Right atrium auricular region (tissue), 2 donors: ENCODE measurements at regions not wholly inside any gene's neighbourhood (a gene's known extent, or its start where the extent isn't known, plus 50 kb on each side); places are given as distances from the start of the nearest gene placed in this dataset.

Experiments used
- DNase-seq: peaks from one replicate; pipeline ENCODE4 v3.0.0-alpha.2; 2019; ENCODE audit warnings: low spot score
- H3K27ac ChIP-seq, 2 donors: fragments of 200-600 bp; sonication (generic); 1 replicate in 1 of 2; 2 replicates in 1 of 2; pipeline ENCODE4 v1.5.1; 2016 to 2019
- H3K27me3 ChIP-seq, 2 donors: fragments of 200-600 bp; sonication (generic); one replicate each; pipeline versions ENCODE4 v1.5.1 to v1.6.0; 2017 to 2019
- H3K36me3 ChIP-seq: fragments of 200-600 bp; sonication (generic); one replicate; pipeline ENCODE4 v1.5.1; 2016
- H3K4me1 ChIP-seq, 2 donors: fragments of 200-600 bp; sonication (generic); one replicate each; pipeline versions ENCODE4 v1.5.1 to v1.6.0; 2017 to 2019
- H3K4me3 ChIP-seq, 2 donors: fragments of 200-600 bp; sonication (generic); 1 replicate in 1 of 2; 2 replicates in 1 of 2; pipeline ENCODE4 v1.5.1; 2017 to 2019; ENCODE audit warnings: mild to moderate bottlenecking in 1 of 2, moderate library complexity in 1 of 2
- H3K9me3 ChIP-seq, 2 donors: fragments of 200-600 bp; sonication (generic); one replicate each; pipeline ENCODE4 v1.5.1; 2019
- TF ChIP-seq, protein P1 (sequence below), 2 donors: fragments of 200-600 bp; sonication (generic); IDR thresholded peaks; one replicate each; pipeline ENCODE4 v1.5.1; 2019; ENCODE audit warnings: antibody characterized with exemption in 2 of 2

GRCh38 chr10:121130382-121130781 is 279.2 kb downstream of the WDR11 start:
- Histone ChIP-seq H3K27ac (no peak overlapping the region), H3K36me3 (no peaks in the 10 kb centered on the region), H3K27me3 (no peaks in the 10 kb centered on the region), H3K9me3 (no peaks in the 10 kb centered on the region), H3K4me1 (no peaks in the 10 kb centered on the region), H3K4me3 (no peak overlapping the region)
- TF ChIP-seq, protein P1, sequence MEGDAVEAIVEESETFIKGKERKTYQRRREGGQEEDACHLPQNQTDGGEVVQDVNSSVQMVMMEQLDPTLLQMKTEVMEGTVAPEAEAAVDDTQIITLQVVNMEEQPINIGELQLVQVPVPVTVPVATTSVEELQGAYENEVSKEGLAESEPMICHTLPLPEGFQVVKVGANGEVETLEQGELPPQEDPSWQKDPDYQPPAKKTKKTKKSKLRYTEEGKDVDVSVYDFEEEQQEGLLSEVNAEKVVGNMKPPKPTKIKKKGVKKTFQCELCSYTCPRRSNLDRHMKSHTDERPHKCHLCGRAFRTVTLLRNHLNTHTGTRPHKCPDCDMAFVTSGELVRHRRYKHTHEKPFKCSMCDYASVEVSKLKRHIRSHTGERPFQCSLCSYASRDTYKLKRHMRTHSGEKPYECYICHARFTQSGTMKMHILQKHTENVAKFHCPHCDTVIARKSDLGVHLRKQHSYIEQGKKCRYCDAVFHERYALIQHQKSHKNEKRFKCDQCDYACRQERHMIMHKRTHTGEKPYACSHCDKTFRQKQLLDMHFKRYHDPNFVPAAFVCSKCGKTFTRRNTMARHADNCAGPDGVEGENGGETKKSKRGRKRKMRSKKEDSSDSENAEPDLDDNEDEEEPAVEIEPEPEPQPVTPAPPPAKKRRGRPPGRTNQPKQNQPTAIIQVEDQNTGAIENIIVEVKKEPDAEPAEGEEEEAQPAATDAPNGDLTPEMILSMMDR (IDR thresholded peaks at IDR 0.05) = no peak
- DNase-seq = no peak

GRCh38 chr10:121131014-121131413 is 279.9 kb downstream of the WDR11 start:
- Histone ChIP-seq H3K36me3 (no peaks in the 10 kb centered on the region), H3K9me3 (no peaks in the 10 kb centered on the region)

DNA sequence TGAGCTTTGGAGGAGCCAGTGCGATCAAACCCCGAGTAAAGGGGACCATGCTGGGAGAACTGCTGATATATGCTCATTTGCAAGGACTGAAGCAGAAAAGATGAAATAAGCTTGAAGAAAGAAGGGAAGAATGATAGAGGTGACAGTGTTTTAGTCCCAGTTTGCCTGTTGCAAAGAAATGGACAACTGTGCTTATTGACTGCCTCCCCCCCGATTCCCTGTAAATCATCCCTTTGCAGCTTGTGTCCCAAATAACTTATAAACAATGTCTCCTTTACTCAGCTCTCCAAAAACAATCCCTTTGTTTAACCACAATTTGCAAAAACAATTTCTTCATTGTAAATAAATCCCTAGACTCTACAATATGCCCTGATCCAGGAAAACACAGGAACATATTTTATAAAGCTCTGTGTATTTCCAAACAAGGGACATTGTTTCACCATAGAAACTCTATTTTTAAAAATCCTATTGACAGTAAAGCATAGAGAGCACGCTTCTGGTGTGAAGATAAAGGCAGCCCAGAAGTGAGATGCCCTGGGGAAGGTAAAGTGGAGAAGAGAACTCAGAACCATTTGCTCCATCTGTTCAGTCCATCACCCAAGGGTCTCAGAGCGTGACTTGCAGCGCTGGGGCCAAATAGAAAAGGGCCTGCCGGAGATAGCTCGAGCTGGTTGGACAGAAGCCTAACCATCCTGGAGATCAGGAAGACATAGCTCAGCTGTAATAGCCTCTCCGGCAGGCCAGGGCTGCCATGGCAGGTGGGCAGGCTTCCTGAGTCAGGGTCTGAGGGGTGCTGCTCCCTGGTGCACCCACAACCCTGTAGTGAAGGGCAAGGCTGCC is 280.5 kb downstream of the WDR11 start:
- no peaks in the 10 kb centered on the region for H3K4me1 ChIP-seq

More at GRCh38 chr10:121131014-121131413, 279.9 kb downstream of the WDR11 start:
- Histone ChIP-seq H3K27ac (no peak overlapping the region), H3K4me3 (no peak overlapping the region), H3K27me3 (no peaks in the 10 kb centered on the region), H3K4me1 (no peaks in the 10 kb centered on the region)
- no peak for DNase-seq
- TF ChIP-seq, protein P1 (IDR thresholded peaks at IDR 0.05) = no peak

DNA sequence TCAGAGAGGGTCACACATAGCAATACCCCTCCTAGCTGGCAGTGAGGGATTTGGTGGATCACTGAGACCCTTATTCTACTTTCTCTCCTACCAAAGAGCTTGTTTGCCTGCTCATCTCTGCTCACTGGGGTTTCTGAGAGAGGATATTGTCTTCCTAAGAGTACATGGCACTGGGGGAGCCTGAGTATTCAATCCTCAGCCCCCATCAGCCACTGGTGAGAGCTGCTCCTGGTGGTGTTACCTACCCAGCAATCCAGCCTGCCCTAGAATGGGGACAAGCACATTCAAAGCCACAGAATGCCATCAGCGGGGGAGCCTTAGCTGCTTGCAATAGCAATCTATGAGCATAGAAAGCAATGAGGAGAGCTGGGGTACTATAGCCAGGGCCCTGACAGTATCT is 281.1 kb downstream of the WDR11 start:
- DNase-seq = no peak
- H3K27ac ChIP-seq = no peak overlapping the region
- H3K9me3 ChIP-seq = no peaks in the 10 kb centered on the region

More for the DNA sequence above, 280.5 kb downstream of the WDR11 start:
- Histone ChIP-seq H3K27ac (no peak overlapping the region), H3K9me3 (no peaks in the 10 kb centered on the region), H3K36me3 (no peaks in the 10 kb centered on the region), H3K27me3 (no peaks in the 10 kb centered on the region), H3K4me3 (no peak overlapping the region)
- TF ChIP-seq, protein P1 (IDR thresholded peaks at IDR 0.05) = no peak
- no peak for DNase-seq

DNA sequence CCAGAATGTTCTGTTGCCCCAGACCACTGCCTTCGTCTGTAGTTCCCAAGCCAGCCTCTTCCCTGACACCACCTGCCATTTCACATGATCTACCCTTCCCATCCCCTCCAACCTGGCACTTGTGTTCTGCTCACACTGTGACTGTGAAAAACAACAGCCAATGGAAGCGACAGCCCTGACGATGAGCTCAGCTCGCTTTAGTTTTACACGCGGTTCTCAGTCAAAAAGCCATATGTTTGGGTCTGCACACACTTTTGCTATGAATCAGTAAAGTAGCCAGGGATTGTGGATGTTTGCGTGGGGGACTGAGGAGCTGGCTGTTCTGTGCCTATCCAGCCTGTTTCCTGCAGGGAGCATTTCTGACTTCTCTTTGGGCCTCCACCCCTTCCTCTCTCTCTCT is 282.7 kb downstream of the WDR11 start:
- TF ChIP-seq, protein P1 (IDR thresholded peaks at IDR 0.05) = no peak
- H3K27me3 ChIP-seq = no peaks in the 10 kb centered on the region
- H3K4me1 ChIP-seq = no peaks in the 10 kb centered on the region
- no peak overlapping the region for H3K4me3 ChIP-seq
- H3K9me3 ChIP-seq = no peaks in the 10 kb centered on the region
- H3K36me3 ChIP-seq = no peaks in the 10 kb centered on the region
- H3K27ac ChIP-seq = no peak overlapping the region
- no peak for DNase-seq

More for the DNA sequence above, 281.1 kb downstream of the WDR11 start:
- Histone ChIP-seq H3K4me1 (no peaks in the 10 kb centered on the region), H3K4me3 (no peak overlapping the region), H3K27me3 (no peaks in the 10 kb centered on the region), H3K36me3 (no peaks in the 10 kb centered on the region)
- TF ChIP-seq, protein P1 (IDR thresholded peaks at IDR 0.05) = no peak
